WTC11 (cell line): ENCODE measurements at regions not wholly inside any gene's neighbourhood (a gene's known extent, or its start where the extent isn't known, plus 50 kb on each side); places are given as distances from the start of the nearest gene placed in this dataset.

Experiments
- ZNF138 ChIP-seq: sonication (generic); formaldehyde crosslinking; conservative IDR thresholded peaks from 2 replicates; pipeline ENCODE4 v1.8.1; 2022; ENCODE audit warnings: mild to moderate bottlenecking, moderate library complexity, missing genetic modification reagents
- ZNF232 ChIP-seq: sonication (generic); formaldehyde crosslinking; IDR thresholded peaks from 2 replicates; pipeline ENCODE4 v1.8.0; 2022; ENCODE audit warnings: mild to moderate bottlenecking, missing genetic modification reagents
- ZNF317 ChIP-seq: sonication (generic); formaldehyde crosslinking; IDR thresholded peaks from 2 replicates; pipeline ENCODE4 v1.8.1; 2023; ENCODE audit warnings: low read depth, mild to moderate bottlenecking, moderate library complexity, missing genetic modification reagents, borderline replicate concordance

DNA sequence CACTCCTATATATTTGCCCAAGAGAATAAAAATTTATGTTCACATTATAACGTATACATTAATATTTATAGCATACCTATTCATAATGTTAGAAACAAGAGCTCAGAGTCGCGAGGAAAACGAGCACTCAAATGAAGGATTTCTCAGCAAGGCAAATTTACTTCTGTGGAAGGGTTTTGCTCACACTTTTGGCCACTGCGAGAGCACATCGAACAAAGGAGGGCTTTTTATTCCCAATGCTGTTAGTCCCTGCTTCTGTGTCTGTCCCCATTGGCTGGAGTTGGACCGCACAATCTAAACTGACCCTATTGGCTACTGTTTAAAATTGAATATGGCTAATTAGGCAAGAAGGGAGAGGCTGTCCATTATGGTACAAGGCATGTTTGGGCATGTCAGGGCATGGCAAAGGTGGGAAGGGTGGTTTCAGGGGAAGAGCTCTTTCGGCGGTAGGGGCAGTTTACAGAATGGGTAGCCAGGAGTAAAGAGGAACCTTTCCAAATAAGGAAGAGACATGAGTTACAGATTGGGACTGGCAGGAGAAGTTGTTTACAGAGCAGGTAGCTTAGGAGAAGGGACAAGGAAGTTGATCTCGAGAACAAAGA lies 702.9 kb downstream of the TRHDE start:
- TF ChIP-seq ZNF232 (no peak), ZNF317 (CRISPR knock-in tag) (no peak), ZNF138 (CRISPR knock-in tag) (no peak)
